ENCODE measurements at regions not wholly inside any gene's neighbourhood (a gene's known extent, or its start where the extent isn't known, plus 50 kb on each side); places are given as distances from the start of the nearest gene placed in this dataset.
"Not testable (repeated sequence)": the region's sequence is repeated elsewhere in the genome, so short reads cannot be mapped to it uniquely, and the experiment has no call there.

DNA sequence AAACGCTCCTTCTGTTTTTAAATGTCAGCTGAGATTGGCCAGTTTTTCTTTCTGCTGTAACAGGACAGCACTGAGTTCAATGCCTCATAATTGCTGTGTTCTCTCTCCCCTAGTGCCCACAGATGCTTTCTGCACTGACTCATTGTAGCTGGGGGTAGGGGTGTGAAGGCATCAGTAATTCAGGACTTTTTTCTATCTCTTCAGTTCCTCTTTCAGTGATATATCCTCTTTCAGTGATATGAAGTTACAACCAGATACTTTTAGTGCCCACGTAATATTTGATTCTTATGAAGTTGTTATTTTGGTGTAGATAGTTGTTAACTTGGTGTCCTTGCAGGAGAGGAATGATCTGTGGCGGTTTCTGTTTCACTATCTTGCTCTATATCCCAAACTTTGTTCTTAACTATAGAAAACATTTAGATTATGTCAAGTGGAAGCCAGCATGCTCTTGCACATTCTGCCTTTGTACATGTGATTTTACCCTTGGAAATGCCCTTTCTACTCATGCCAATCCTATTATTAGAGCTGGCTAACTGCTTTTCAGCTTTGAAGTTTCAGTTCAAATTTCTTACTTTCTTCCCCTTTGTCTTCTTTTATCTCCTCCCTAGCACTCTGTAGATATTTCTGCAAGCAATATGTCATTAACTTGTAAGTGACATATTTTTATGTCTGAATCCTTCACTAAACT is 1258.4 kb downstream of the FAM133A start:
- Mint-ChIP-seq H3K27ac (peak overlapping the region; percentile 17), H3K4me1 (peaks cover 8% of the 10 kb centered on the region), H3K4me3 (no peak overlapping the region), H3K27me3 (ENCODE audit: low read depth) (no peaks in the 10 kb centered on the region), H3K9me3 (peaks cover 22% of the 10 kb centered on the region), H3K36me3 (peaks cover 3% of the 10 kb centered on the region)
- TF ChIP-seq CTCF (IDR thresholded peaks at IDR 0.05; ENCODE audit: unreplicated experiment) = no peak
- no peak for DNase-seq (ENCODE audit: low spot score in 2 of 2, unreplicated experiment in 2 of 2)

- no peaks in the 10 kb centered on the region for H3K27me3 Mint-ChIP-seq (ENCODE audit: low read depth)
- peaks cover 10% of the 10 kb centered on the region for H3K9me3 Mint-ChIP-seq
- DNase-seq (ENCODE audit: low spot score in 2 of 2, unreplicated experiment in 2 of 2) = no peak
- peaks cover 3% of the 10 kb centered on the region for H3K36me3 Mint-ChIP-seq
- H3K4me1 Mint-ChIP-seq = peaks cover 8% of the 10 kb centered on the region
- TF ChIP-seq CTCF (IDR thresholded peaks at IDR 0.05; ENCODE audit: unreplicated experiment) = no peak
- H3K4me3 Mint-ChIP-seq = no peak overlapping the region
- H3K27ac Mint-ChIP-seq = no peak overlapping the region
These were observed 1262.7 kb downstream of the FAM133A start for GRCh38 chrX:94936722-94937121.

- no peak for TF ChIP-seq CTCF (IDR thresholded peaks at IDR 0.05; ENCODE audit: unreplicated experiment)
These were observed 1263.5 kb downstream of the FAM133A start for GRCh38 chrX:94937491-94937890.

GRCh38 chrX:94942603-94943002 is 1268.6 kb downstream of the FAM133A start:
- H3K9me3 Mint-ChIP-seq = peaks cover 35% of the 10 kb centered on the region
- TF ChIP-seq CTCF (IDR thresholded peaks at IDR 0.05; ENCODE audit: unreplicated experiment) = no peak
- no peak for DNase-seq (ENCODE audit: low spot score in 2 of 2, unreplicated experiment in 2 of 2)
- no peaks in the 10 kb centered on the region for H3K27me3 Mint-ChIP-seq (ENCODE audit: low read depth)
- no peaks in the 10 kb centered on the region for H3K4me1 Mint-ChIP-seq
- no peak overlapping the region for H3K4me3 Mint-ChIP-seq
- H3K36me3 Mint-ChIP-seq = peaks cover 5% of the 10 kb centered on the region
- H3K27ac Mint-ChIP-seq = no peak overlapping the region

More at GRCh38 chrX:94937491-94937890, 1263.5 kb downstream of the FAM133A start:
- Mint-ChIP-seq H3K27me3 (ENCODE audit: low read depth) (no peaks in the 10 kb centered on the region), H3K27ac (peak overlapping the region; percentile 33), H3K9me3 (peaks cover 10% of the 10 kb centered on the region), H3K4me1 (peaks cover 4% of the 10 kb centered on the region), H3K36me3 (peaks cover 3% of the 10 kb centered on the region), H3K4me3 (no peak overlapping the region)
- no peak for DNase-seq (ENCODE audit: low spot score in 2 of 2, unreplicated experiment in 2 of 2)

GRCh38 chrX:94946137-94946536 is 1272.1 kb downstream of the FAM133A start:
- not testable (repeated sequence) for H3K27ac Mint-ChIP-seq; DNase-seq (ENCODE audit: low spot score in 2 of 2, unreplicated experiment in 2 of 2); H3K4me1 Mint-ChIP-seq; H3K27me3 Mint-ChIP-seq (ENCODE audit: low read depth); H3K4me3 Mint-ChIP-seq; H3K36me3 Mint-ChIP-seq
- peaks cover 39% of the 10 kb centered on the region for H3K9me3 Mint-ChIP-seq

GRCh38 chrX:94961730-94962129 is 1287.7 kb downstream of the FAM133A start:
- no peak for TF ChIP-seq CTCF (IDR thresholded peaks at IDR 0.05; ENCODE audit: unreplicated experiment)
- H3K4me3 Mint-ChIP-seq = no peak overlapping the region
- H3K36me3 Mint-ChIP-seq = no peaks in the 10 kb centered on the region
- H3K27me3 Mint-ChIP-seq (ENCODE audit: low read depth) = no peaks in the 10 kb centered on the region
- no peak for DNase-seq (ENCODE audit: low spot score in 2 of 2, unreplicated experiment in 2 of 2)
- peaks cover 13% of the 10 kb centered on the region for H3K4me1 Mint-ChIP-seq
- peaks cover 9% of the 10 kb centered on the region for H3K9me3 Mint-ChIP-seq
- H3K27ac Mint-ChIP-seq = no peak overlapping the region

Measured in mesothelial cell of epicardium (in vitro differentiated cells).